Heart left ventricle (tissue), 16 donors: ENCODE measurements at regions not wholly inside any gene's neighbourhood (a gene's known extent, or its start where the extent isn't known, plus 50 kb on each side); places are given as distances from the start of the nearest gene placed in this dataset.

ENCODE experiments used
- ATAC-seq, 4 donors: fragments of 200-7000 bp; cut with Tn5 transposase; one replicate each; pipeline ENCODE4 v1.9.1; 2020 to 2022; ENCODE audit warnings: moderate library complexity in 4 of 4, mild to moderate bottlenecking in 3 of 4, moderate number of reproducible peaks in 1 of 4
- DNase-seq, 5 donors: peaks; one replicate each; pipeline ENCODE4 v3.0.0-alpha.2; 2020
- H3K27ac ChIP-seq, 12 donors: fragments of 200-600 bp; sonication (generic) in 4 of 12; one replicate each; pipeline versions ENCODE4 v1.5.0 to v1.8.0; 2016 to 2022; ENCODE audit warnings: mild to moderate bottlenecking in 2 of 12
- H3K27me3 ChIP-seq, 9 donors: fragments of 200-600 bp; sonication (generic) in 2 of 9; one replicate each; pipeline versions ENCODE4 v1.5.1 to v1.8.0; 2016 to 2022; ENCODE audit warnings: mild to moderate bottlenecking in 3 of 9
- H3K36me3 ChIP-seq, 9 donors: fragments of 200-600 bp; sonication (generic) in 2 of 9; one replicate each; pipeline versions ENCODE4 v1.5.0 to v1.8.0; 2018 to 2022; ENCODE audit warnings: mild to moderate bottlenecking in 2 of 9
- H3K4me1 ChIP-seq, 12 donors: fragments of 200-600 bp; sonication (generic) in 4 of 12; one replicate each; pipeline versions ENCODE4 v1.5.0 to v1.8.0; 2016 to 2022; ENCODE audit warnings: mild to moderate bottlenecking in 3 of 12
- H3K4me3 ChIP-seq, 12 donors: fragments of 200-600 bp; sonication (generic) in 4 of 12; one replicate each; pipeline versions ENCODE4 v1.5.0 to v1.8.0; 2017 to 2022; ENCODE audit warnings: mild to moderate bottlenecking in 9 of 12, moderate library complexity in 4 of 12
- H3K9me3 ChIP-seq, 12 donors: fragments of 200-600 bp; sonication (generic) in 4 of 12; one replicate each; pipeline versions ENCODE4 v1.5.0 to v1.8.0; 2016 to 2022; ENCODE audit warnings: mild to moderate bottlenecking in 1 of 12
- POLR2A ChIP-seq, 2 donors: fragments of 450-650 bp; IDR thresholded peaks; one replicate each; pipeline ENCODE4 v1.6.1; 2017; ENCODE audit warnings: antibody characterized with exemption in 2 of 2, mild to moderate bottlenecking in 2 of 2, moderate library complexity in 2 of 2
- WGBS, 4 donors: extraction: QIAGEN DNeasy Blood & Tissue Kit in 2 of 4; methylation state at CpG; one replicate each; pipeline versions ENCODE4 v1.1.5 to v1.1.7; 2013 to 2018; 5-methylcytosine and 5-hydroxymethylcytosine counted together
- intact Hi-C, 10 donors: fragments of 100-400 bp; cut with DNase I; formaldehyde crosslinking; loops; one replicate each; pipeline versions ENCODE4 v1.11.1 to v1.14.2; 2022
- TF ChIP-seq, protein P1 (sequence below), 12 donors: fragments of 200-600 bp; sonication (generic) in 4 of 12; IDR thresholded peaks; one replicate each; pipeline versions ENCODE4 v1.5.0 to v1.8.0; 2018 to 2022; ENCODE audit warnings: antibody characterized with exemption in 12 of 12, mild to moderate bottlenecking in 5 of 12
- donor health status: ischemic (EF 13 %, LVEDD 7.1; RV severe dilation, severe dysfunction).
- donor health status: healthy with polysubstance abuse.
- donor health status: DM: no; HTN: yes; CAD: no.
- donor health status: DM: no; HTN: no; CAD: no.
- donor health status: ischemic (EF 25% LVEDD 6.9; RV normal size, moderate dysfunction).
- donor health status: ischemic (EF 25% LVEDD 5.7; RV mildly dilated, moderate dysfunction).
- donor health status: healthy.
- donor health status: DM: yes; HTN: yes; CAD: no.
- donor health status: ischemic (EF 35%, LVEDD 5.7; RV mildly dilated, moderate dysfunction).
- donor health status: nonischemic (EF 11% LVEDD 7.7; RV severe dilation, severe dysfunction).
- donor health status: DM: yes; HTN: yes; CAD: no.
- donor health status: PGD.
- donor health status: ischemic (EF 29% LVEDD 5.4; RV normal size, mild dysfunction).
- donor health status: nonischemic (EF 23%, LVEDD 6.1; RV moderate dilation, normal function).

DNA sequence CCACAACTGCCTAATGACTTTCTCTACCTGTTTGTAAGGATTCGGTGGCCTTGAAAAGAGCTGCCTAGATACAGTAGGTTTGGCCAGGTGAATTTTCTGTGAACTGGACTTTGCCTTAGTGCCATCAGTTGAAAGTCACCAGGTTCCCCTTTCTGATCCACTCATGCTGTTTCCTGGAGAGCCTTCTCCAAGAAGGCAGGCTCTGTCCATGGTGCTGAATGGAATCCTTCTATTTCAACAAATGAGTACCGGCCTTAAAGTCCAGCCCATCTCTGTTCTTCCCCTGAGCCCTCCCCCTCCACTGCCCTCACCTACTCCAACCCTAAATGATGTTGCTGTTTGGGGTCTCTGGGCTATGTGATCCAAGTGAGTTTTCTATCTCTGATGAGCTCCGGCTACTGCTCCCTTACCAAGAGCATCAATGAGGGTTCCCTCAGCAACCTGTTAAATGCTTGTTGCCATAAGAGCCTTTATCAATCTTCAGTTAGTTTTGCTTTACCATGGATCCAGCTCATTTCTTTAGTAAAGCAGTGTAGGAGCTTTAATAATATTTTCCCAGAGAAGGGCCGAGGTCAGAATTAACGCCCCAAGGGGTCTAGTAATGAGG is 500.4 kb downstream of the PTPRU start:
- WGBS, 4 donors, result 63 to 72% (median 64%) methylated on average over 5 of the region's 5 CpGs
- TF ChIP-seq POLR2A (IDR thresholded peaks at IDR 0.05), result no peak
- TF ChIP-seq, protein P1, sequence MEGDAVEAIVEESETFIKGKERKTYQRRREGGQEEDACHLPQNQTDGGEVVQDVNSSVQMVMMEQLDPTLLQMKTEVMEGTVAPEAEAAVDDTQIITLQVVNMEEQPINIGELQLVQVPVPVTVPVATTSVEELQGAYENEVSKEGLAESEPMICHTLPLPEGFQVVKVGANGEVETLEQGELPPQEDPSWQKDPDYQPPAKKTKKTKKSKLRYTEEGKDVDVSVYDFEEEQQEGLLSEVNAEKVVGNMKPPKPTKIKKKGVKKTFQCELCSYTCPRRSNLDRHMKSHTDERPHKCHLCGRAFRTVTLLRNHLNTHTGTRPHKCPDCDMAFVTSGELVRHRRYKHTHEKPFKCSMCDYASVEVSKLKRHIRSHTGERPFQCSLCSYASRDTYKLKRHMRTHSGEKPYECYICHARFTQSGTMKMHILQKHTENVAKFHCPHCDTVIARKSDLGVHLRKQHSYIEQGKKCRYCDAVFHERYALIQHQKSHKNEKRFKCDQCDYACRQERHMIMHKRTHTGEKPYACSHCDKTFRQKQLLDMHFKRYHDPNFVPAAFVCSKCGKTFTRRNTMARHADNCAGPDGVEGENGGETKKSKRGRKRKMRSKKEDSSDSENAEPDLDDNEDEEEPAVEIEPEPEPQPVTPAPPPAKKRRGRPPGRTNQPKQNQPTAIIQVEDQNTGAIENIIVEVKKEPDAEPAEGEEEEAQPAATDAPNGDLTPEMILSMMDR (IDR thresholded peaks at IDR 0.05), result no peak
- H3K36me3 ChIP-seq, result no peaks in the 10 kb centered on the region
- no peaks in the 10 kb centered on the region for H3K9me3 ChIP-seq
- H3K4me3 ChIP-seq, result no peak overlapping the region
- ATAC-seq (no peak), DNase-seq (peak in 2 of 5 donors; percentile 23 to 24)
- intact Hi-C loops, result no loop called here
- H3K27ac ChIP-seq, result no peak overlapping the region
- peaks cover 0 to 3% (median 0%) of the 10 kb centered on the region in 12 donors for H3K4me1 ChIP-seq
- H3K27me3 ChIP-seq, result peaks cover 0 to 35% (median 6%) of the 10 kb centered on the region in 9 donors

DNA sequence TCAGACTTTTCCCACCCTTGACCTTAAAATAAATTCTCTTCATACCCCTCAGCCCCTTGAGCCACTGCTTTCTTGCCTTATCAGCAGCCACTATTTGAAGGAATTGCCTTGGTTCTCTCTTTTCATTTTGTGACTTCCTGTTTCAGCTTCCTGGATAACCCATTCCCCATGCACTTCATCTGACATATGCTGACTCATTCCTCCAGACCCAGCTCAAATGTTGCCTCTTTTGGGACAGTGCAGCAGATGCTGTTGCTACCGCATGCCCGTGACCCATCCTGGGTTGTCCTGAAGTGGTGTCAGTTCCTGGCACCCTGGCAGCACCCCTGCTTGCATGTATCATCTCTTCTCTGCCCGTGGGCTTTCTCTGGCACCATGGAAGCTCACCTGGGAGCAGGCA is 496.1 kb downstream of the PTPRU start:
- Histone ChIP-seq H3K36me3 (no peaks in the 10 kb centered on the region), H3K9me3 (no peaks in the 10 kb centered on the region), H3K27ac (no peak overlapping the region), H3K27me3 (peaks cover 0 to 7% (median 0%) of the 10 kb centered on the region in 9 donors), H3K4me3 (no peak overlapping the region), H3K4me1 (peaks cover 0 to 5% (median 0%) of the 10 kb centered on the region in 12 donors)
- WGBS, 4 donors, result 55 to 61% (median 59%) methylated on average over 3 of the region's 3 CpGs
- TF ChIP-seq, protein P1 (IDR thresholded peaks at IDR 0.05), result no peak
- TF ChIP-seq POLR2A (IDR thresholded peaks at IDR 0.05), result no peak
- ATAC-seq, result peak in 1 of 4 donors; percentile 32
- no peak for DNase-seq
- intact Hi-C loops, result no loop called here

DNA sequence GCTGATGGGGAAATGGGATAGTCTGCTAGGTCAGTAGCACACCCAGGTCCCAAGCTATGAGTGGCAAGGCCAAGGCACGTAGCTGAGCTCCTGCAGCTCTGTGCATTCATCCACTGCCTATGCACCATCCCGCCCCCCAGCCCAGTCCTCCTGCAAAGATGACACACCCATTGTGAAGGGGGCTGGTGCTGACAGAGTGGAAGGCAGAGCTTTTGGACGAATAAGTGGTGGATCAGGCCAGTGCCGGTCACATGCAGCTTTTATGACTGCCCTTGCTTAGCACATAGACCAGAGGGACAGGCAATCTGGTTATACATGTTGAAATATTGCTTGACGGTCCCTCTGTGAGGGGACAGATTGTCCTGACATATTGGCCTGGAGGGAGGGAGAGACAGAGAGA is 494.3 kb downstream of the PTPRU start:
- DNase-seq, result no peak
- 60 to 69% (median 65%) methylated on average over 5 of the region's 5 CpGs for WGBS, 4 donors
- Histone ChIP-seq H3K27me3 (peaks cover 0 to 5% (median 0%) of the 10 kb centered on the region in 9 donors), H3K27ac (no peak overlapping the region), H3K36me3 (no peaks in the 10 kb centered on the region), H3K9me3 (no peaks in the 10 kb centered on the region), H3K4me1 (peaks cover 0 to 5% (median 0%) of the 10 kb centered on the region in 12 donors), H3K4me3 (no peak overlapping the region)
- ATAC-seq, result no peak
- TF ChIP-seq, protein P1 (IDR thresholded peaks at IDR 0.05), result no peak
- TF ChIP-seq POLR2A (IDR thresholded peaks at IDR 0.05), result no peak
- intact Hi-C loops, result no loop called here

DNA sequence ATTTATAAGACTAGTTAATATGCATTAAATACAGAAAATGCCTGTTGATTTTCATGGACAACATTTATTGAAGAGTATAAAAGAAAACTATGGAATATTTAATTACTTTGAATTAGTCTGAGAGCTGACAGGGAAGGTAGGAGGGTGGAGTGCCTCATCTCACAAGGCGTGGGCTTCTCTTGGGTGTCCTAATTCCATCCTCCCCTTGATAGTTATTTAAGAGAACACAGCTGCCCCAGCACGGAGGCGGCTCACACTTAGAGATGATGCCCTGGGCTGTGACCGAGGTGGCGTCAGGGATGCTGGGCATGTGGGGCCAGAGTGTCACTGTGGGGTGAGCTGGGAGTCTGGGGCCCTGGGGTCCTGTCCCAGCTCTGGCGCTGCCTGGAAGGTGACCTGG is 493.0 kb downstream of the PTPRU start:
- TF ChIP-seq, protein P1 (IDR thresholded peaks at IDR 0.05), result no peak
- peaks cover 0 to 7% (median 0%) of the 10 kb centered on the region in 9 donors for H3K27me3 ChIP-seq
- no peak overlapping the region for H3K4me3 ChIP-seq
- H3K27ac ChIP-seq, result no peak overlapping the region
- no peak for ATAC-seq
- no peak for DNase-seq
- intact Hi-C loops, result no loop called here
- WGBS, 4 donors, result 68 to 86% (median 79%) methylated on average over 5 to 6 of the region's 6 CpGs
- H3K9me3 ChIP-seq, result no peaks in the 10 kb centered on the region
- H3K36me3 ChIP-seq, result no peaks in the 10 kb centered on the region
- peaks cover 0 to 5% (median 0%) of the 10 kb centered on the region in 12 donors for H3K4me1 ChIP-seq
